HepG2 (cell line): ENCODE measurements at regions not wholly inside any gene's neighbourhood (a gene's known extent, or its start where the extent isn't known, plus 50 kb on each side); places are given as distances from the start of the nearest gene placed in this dataset.

ENCODE experiments used
- ATAC-seq: fragments of 200-7000 bp; cut with Tn5 transposase; 3 replicates; pipeline ENCODE4 v1.9.1; 2020; ENCODE audit warnings: mild to moderate bottlenecking, moderate library complexity
- BruUV-seq: library from RNA; stranded (reverse); fragments of 400-500 nt; replicated peaks from 2 replicates; lab custom pipeline; 2021; lab: Mats Ljungman, UMichigan
- CTCF ChIA-PET: fragments of 300-600 bp; formaldehyde crosslinking; extraction: SDS; loops from one replicate; lab custom pipeline; 2021; ENCODE audit warnings: low total read pairs, inconsistent platforms, low intra/inter-chr PET ratio; lab: Yijun Ruan, JAX
- POLR2A ChIA-PET: fragments of 350-600 bp; sonication (Branson Sonifier 250); formaldehyde crosslinking; loops from one replicate; lab custom pipeline; 2020; ENCODE audit warnings: antibody characterized with exemption, inconsistent platforms; lab: Yijun Ruan, JAX
- DNase-seq: peaks from one replicate; pipeline ENCODE4 v3.0.0-alpha.2; 2015; ENCODE audit warnings: low spot score
- FAIRE-seq: peaks from 3 replicates; lab custom pipeline; 2011; peaks lifted over from hg19 to GRCh38; lab: Jason Lieb, UNC
- H2AFZ ChIP-seq: one replicate; pipeline ENCODE4 v1.6.1; 2011; ENCODE audit warnings: low read length, inconsistent platforms
- H3K27ac ChIP-seq: fragments of 300-600 bp; 3 replicates; pipeline ENCODE4 v1.8.0; 2011; ENCODE audit warnings: mixed run types, mild to moderate bottlenecking, mixed read lengths, low read length, inconsistent platforms; ENCODE audit not compliant: insufficient read depth; ENCODE audit errors: extremely low read length
- H3K27me3 ChIP-seq, 2 experiments: fragments of 200-600 bp in 1 of 2; 2 replicates in 1 of 2; 3 replicates in 1 of 2; pipeline versions ENCODE4 v1.6.0 to v1.8.0; 2011; ENCODE audit warnings: low read length in 2 of 2, mild to moderate bottlenecking in 2 of 2, moderate library complexity in 2 of 2, inconsistent platforms in 1 of 2; ENCODE audit not compliant: insufficient read depth in 2 of 2, control insufficient read depth in 1 of 2
- H3K36me3 ChIP-seq, 2 experiments: fragments of 200-600 bp in 1 of 2; replicated peaks in 1 of 2; 2 replicates in 1 of 2; 3 replicates in 1 of 2; pipeline versions ENCODE4 v1.5.1 to v1.8.0; 2011; ENCODE audit warnings: low read length in 2 of 2, inconsistent platforms in 1 of 2; ENCODE audit not compliant: insufficient read depth in 2 of 2, control insufficient read depth in 1 of 2
- H3K4me1 ChIP-seq: 2 replicates; pipeline ENCODE4 v1.5.1; 2012; ENCODE audit warnings: low read length, inconsistent platforms; ENCODE audit not compliant: insufficient read depth
- H3K4me2 ChIP-seq: 2 replicates; pipeline ENCODE4 v1.6.0; 2011; ENCODE audit warnings: low read depth, low read length, inconsistent platforms
- H3K4me3 ChIP-seq, 3 experiments: fragments of 200-600 bp in 1 of 3; sonication (generic), shearing (Covaris generic) in 1 of 3; replicated peaks in 1 of 3; 2 replicates each; pipeline ENCODE4 v1.5.1; 2011 to 2016; ENCODE audit warnings: low read length in 3 of 3, inconsistent platforms in 2 of 3, low read depth in 2 of 3, mild to moderate bottlenecking in 2 of 3, control low read depth in 1 of 3, mixed read lengths in 1 of 3; ENCODE audit not compliant: insufficient read depth in 1 of 3
- H3K79me2 ChIP-seq: one replicate; pipeline ENCODE4 v1.6.1; 2011; ENCODE audit warnings: low read length, inconsistent platforms; ENCODE audit not compliant: insufficient read depth
- H3K9ac ChIP-seq: 2 replicates; pipeline ENCODE4 v1.6.0; 2011; ENCODE audit warnings: mild to moderate bottlenecking, low read depth, low read length, inconsistent platforms; ENCODE audit not compliant: insufficient read depth
- H3K9me3 ChIP-seq: 2 replicates; pipeline ENCODE4 v1.5.1; 2012; ENCODE audit warnings: mild to moderate bottlenecking, low read length
- H4K20me1 ChIP-seq: 2 replicates; pipeline ENCODE4 v1.6.0; 2011; ENCODE audit warnings: inconsistent platforms, mild to moderate bottlenecking, low read length, moderate library complexity; ENCODE audit not compliant: insufficient read depth
- ARID5B ChIP-seq: IDR thresholded peaks from 2 replicates; pipeline ENCODE4 v1.4.0; 2020; ENCODE audit warnings: mild to moderate bottlenecking, missing genetic modification reagents
- MTA3 ChIP-seq: sonication (generic); formaldehyde crosslinking; IDR thresholded peaks from 2 replicates; pipeline ENCODE4 v1.4.0; 2020; ENCODE audit warnings: missing genetic modification reagents
- NKX3-1 ChIP-seq: sonication (generic); formaldehyde crosslinking; IDR thresholded peaks from 2 replicates; pipeline ENCODE4 v1.5.0; 2020; ENCODE audit warnings: missing genetic modification reagents
- PBX2 ChIP-seq: IDR thresholded peaks from 2 replicates; pipeline ENCODE4 v1.6.1; 2016; ENCODE audit warnings: control low read depth
- SETDB1 ChIP-seq: sonication (generic); formaldehyde crosslinking; IDR thresholded peaks from 2 replicates; pipeline ENCODE4 v1.5.1; 2020; ENCODE audit warnings: missing genetic modification reagents, mild to moderate bottlenecking, borderline replicate concordance
- ZNF333 ChIP-seq: sonication (generic); formaldehyde crosslinking; IDR thresholded peaks from 2 replicates; pipeline ENCODE4 v1.4.0; 2020; ENCODE audit warnings: mild to moderate bottlenecking, missing genetic modification reagents, borderline replicate concordance
- ZNF430 ChIP-seq: sonication (generic); formaldehyde crosslinking; IDR thresholded peaks from 2 replicates; pipeline ENCODE4 v1.9.0; 2021; ENCODE audit warnings: mild to moderate bottlenecking, missing genetic modification reagents
- ZNF451 ChIP-seq: sonication (generic); formaldehyde crosslinking; IDR thresholded peaks from 2 replicates; pipeline ENCODE4 v1.5.0; 2020; ENCODE audit warnings: mild to moderate bottlenecking, missing genetic modification reagents
- in situ Hi-C: cut with HindIII; loops from 2 replicates; pipeline ENCODE4 v1.10.0; 2017; ENCODE audit warnings: low pct_unique_long_range_greater_than_20kb; ENCODE audit not compliant: extremely low pct_ligation_motif_present
- intact Hi-C: fragments of 100-400 bp; cut with micrococcal nuclease; formaldehyde crosslinking; loops from one replicate; pipeline ENCODE4 v1.10.0; 2022; ENCODE audit not compliant: unreplicated experiment
- TF ChIP-seq, protein P1 (sequence below): IDR thresholded peaks from 2 replicates; pipeline ENCODE4 v1.6.1; 2016; ENCODE audit warnings: missing compliant biosample characterization, missing genetic modification reagents, borderline replicate concordance
- TF ChIP-seq, protein P2 (sequence below): sonication (generic); formaldehyde crosslinking; IDR thresholded peaks from 2 replicates; pipeline ENCODE4 v1.5.0; 2020; ENCODE audit warnings: mild to moderate bottlenecking, low read depth, missing genetic modification reagents, borderline replicate concordance

GRCh38 chr3:76245073-76245472, 459.7 kb upstream of the ZNF717 start (continued):
- no peak for TF ChIP-seq ZNF333 (CRISPR knock-in tag)

DNA sequence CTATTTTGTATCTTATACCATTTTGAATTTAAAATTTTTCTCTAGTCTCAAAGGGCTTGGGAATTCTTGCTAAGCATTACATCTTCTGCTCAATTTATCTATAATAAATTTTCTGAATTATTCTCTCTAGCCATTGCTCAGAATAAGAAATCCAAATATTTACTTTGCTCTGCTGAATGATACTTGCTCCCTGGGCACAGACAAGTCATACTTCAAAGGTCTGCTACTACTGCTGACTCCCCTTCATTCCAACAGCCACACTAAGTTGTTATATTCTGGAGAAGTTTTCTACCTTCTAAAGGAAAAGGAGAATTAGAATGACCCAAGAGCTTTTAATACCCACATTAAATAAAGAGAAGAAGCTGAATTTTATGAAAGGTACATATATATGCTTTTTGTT, 460.3 kb upstream of the ZNF717 start:
- H3K9me3 ChIP-seq, result no peaks in the 10 kb centered on the region; the same call in 1 of the 2 replicates
- ChIA-PET POLR2A (no interaction called here), CTCF (no interaction called here)
- H4K20me1 ChIP-seq, result no peaks in the 10 kb centered on the region
- H2AFZ ChIP-seq, result no peak overlapping the region
- H3K4me3 ChIP-seq, result no peak overlapping the region
- in situ Hi-C loops (no loop called here), intact Hi-C loops (no loop called here)
- no peaks in the 10 kb centered on the region for H3K79me2 ChIP-seq
- H3K4me2 ChIP-seq, result no peak overlapping the region
- H3K27ac ChIP-seq, result no peak overlapping the region
- DNase-seq (no peak), ATAC-seq (no peak), FAIRE-seq (no peak)
- no TSS peak for BruUV-seq
- no peaks in the 10 kb centered on the region for H3K27me3 ChIP-seq
- no peak overlapping the region for H3K9ac ChIP-seq
- no peaks in the 10 kb centered on the region for H3K36me3 ChIP-seq
- H3K4me1 ChIP-seq, result no peaks in the 10 kb centered on the region
- TF ChIP-seq ZNF430 (no peak), PBX2 (CRISPR knock-in tag) (no peak), SETDB1 (no peak), ZNF451 (CRISPR knock-in tag) (no peak), MTA3 (no peak), NKX3-1 (no peak), ARID5B (no peak)
- TF ChIP-seq, protein P1, sequence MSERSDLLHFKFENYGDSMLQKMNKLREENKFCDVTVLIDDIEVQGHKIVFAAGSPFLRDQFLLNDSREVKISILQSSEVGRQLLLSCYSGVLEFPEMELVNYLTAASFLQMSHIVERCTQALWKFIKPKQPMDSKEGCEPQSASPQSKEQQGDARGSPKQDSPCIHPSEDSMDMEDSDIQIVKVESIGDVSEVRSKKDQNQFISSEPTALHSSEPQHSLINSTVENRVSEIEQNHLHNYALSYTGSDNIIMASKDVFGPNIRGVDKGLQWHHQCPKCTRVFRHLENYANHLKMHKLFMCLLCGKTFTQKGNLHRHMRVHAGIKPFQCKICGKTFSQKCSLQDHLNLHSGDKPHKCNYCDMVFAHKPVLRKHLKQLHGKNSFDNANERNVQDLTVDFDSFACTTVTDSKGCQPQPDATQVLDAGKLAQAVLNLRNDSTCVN (CRISPR knock-in tag), result no peak
- TF ChIP-seq, protein P2, sequence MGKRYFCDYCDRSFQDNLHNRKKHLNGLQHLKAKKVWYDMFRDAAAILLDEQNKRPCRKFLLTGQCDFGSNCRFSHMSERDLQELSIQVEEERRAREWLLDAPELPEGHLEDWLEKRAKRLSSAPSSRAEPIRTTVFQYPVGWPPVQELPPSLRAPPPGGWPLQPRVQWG (CRISPR knock-in tag), result no peak
